Epithelial cell of esophagus (primary cell): ENCODE measurements at regions not wholly inside any gene's neighbourhood (a gene's known extent, or its start where the extent isn't known, plus 50 kb on each side); places are given as distances from the start of the nearest gene placed in this dataset.
"Not testable (repeated sequence)": the region's sequence is repeated elsewhere in the genome, so short reads cannot be mapped to it uniquely, and the experiment has no call there.

Experiments used
- DNase-seq: peaks from one replicate; pipeline ENCODE4 v3.0.0; 2010; ENCODE audit warnings: low read depth
- H3K4me3 ChIP-seq: 2 replicates; pipeline ENCODE4 v1.5.1; 2011; ENCODE audit warnings: mild to moderate bottlenecking, low read length, control low read depth
- TF ChIP-seq, protein P1 (sequence below): IDR thresholded peaks from 2 replicates; pipeline ENCODE4 v1.5.1; 2011; ENCODE audit warnings: low read depth, mild to moderate bottlenecking, low read length, control low read depth, inconsistent platforms; ENCODE audit not compliant: insufficient read depth; ENCODE audit errors: missing control alignments

DNA sequence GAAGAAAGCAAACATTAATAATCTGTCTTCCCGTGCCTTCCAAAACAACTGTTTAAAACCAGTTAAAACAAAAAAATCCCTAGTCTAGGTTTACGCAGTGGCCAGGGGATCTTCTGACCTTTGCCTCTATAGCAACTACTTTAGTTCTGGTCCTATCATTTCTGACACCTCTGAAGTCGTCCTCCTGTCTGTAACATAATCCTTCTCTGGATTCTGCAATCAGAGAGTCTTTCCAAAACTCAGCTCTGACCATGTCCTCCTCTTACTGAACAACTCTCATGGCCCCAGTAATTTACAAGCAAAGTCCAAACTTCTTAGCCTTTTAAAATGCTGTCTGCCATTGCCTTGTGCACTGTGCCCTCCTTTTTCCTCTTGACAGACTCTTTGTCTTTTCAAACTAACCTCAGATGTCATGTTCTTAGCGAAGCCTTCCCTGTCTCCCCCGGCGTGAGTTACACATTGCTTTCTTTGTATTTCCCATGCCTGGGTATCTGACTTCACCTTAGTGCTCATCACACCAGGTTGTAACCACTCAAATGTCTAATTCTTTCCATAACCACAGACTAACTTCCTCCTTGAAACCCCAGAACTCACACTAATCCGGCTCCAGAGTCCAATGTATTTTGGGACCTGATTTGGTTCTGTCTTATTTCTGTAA lies 105.2 kb upstream of the BNIP2 start:
- H3K4me3 ChIP-seq, result no peak overlapping the region
- DNase-seq, result no peak

DNA sequence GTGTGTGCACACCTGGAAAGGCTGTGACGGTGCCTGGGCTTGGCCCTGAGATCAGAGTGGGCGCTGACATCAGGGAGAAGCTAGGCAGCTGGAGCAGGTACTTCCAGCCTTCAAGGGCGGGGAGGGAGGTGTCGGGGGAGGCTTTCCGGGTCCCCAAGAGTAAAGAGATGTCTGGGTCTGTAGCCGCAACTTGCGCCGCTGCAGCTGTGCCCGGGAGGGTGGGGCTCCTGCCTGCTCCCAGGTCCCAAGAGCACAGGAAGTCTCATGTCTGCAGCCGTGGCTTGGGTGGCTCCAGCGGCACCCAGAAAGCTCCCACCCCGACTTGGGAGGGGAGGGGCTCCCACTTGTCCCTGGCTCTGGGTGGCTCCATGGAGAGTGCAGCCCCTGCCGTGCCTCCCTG lies 103.2 kb upstream of the BNIP2 start:
- TF ChIP-seq, protein P1, sequence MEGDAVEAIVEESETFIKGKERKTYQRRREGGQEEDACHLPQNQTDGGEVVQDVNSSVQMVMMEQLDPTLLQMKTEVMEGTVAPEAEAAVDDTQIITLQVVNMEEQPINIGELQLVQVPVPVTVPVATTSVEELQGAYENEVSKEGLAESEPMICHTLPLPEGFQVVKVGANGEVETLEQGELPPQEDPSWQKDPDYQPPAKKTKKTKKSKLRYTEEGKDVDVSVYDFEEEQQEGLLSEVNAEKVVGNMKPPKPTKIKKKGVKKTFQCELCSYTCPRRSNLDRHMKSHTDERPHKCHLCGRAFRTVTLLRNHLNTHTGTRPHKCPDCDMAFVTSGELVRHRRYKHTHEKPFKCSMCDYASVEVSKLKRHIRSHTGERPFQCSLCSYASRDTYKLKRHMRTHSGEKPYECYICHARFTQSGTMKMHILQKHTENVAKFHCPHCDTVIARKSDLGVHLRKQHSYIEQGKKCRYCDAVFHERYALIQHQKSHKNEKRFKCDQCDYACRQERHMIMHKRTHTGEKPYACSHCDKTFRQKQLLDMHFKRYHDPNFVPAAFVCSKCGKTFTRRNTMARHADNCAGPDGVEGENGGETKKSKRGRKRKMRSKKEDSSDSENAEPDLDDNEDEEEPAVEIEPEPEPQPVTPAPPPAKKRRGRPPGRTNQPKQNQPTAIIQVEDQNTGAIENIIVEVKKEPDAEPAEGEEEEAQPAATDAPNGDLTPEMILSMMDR, result no peak
- no peak overlapping the region for H3K4me3 ChIP-seq
- DNase-seq, result no peak

More for the DNA sequence above, 105.2 kb upstream of the BNIP2 start:
- TF ChIP-seq, protein P1, result no peak

DNA sequence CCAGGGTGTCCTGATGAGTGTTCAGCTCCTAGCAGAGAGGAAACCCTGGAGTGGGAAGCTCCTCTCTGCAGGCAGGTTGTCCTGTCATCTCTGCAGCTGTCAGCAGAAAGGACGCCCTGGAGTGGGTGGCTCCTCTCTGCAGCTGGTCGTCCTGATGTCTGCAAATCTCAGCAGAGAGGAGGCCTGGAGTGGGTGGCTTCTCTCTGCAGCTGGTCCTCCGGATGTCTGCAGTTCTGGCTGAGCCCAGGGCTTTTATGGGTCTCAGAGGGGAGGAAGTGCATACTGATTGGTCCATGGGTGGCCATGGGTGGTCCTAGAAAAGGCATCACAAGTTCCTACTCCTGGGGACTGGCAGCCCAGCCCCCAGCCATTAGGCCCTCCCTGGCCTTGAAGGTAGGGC lies 102.6 kb upstream of the BNIP2 start:
- TF ChIP-seq, protein P1, result no peak
- DNase-seq, result no peak
- no peak overlapping the region for H3K4me3 ChIP-seq

DNA sequence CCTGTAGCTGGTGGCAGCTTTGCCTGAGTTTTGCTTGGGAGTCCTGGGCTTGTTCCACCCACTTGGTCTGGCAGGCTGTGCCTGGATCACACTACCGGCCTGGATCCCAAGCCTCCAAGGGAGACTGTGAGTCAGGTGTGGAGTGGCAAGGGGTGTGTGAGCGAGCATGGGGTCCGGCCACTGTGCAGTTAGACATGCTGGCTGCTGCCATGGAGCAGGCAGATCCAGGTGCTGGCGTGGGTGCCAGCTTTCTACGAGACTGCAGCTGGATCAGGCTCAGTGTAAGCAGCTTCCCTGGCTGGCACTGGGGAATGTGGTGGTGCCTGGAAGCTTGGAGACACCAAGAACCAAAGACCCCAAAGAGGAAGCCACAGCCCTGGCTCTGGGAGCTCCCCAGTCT lies 102.0 kb upstream of the BNIP2 start:
- TF ChIP-seq, protein P1, result no peak
- H3K4me3 ChIP-seq, result no peak overlapping the region

DNA sequence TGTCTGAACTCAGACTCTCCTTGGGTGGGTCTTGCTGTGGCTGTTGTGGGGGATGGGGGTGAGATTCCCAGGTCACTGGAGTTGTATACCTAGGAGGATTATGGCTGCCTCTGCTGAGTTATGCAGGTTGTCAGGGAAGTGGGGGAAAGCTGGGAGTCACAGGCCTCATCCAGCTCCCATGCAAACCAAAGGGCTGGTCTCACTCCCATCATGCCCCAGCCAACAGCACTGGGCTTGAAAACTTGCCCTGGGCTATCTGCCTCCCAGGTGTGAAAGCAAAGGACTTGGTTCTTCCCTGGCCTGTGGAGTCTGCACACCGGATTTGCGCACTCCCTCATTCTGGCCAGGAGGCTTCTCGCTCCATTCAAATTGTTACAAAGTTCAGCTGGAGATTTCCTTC lies 97.3 kb upstream of the BNIP2 start:
- DNase-seq, result not testable (repeated sequence)

More for the DNA sequence above, 102.0 kb upstream of the BNIP2 start:
- DNase-seq, result no peak

DNA sequence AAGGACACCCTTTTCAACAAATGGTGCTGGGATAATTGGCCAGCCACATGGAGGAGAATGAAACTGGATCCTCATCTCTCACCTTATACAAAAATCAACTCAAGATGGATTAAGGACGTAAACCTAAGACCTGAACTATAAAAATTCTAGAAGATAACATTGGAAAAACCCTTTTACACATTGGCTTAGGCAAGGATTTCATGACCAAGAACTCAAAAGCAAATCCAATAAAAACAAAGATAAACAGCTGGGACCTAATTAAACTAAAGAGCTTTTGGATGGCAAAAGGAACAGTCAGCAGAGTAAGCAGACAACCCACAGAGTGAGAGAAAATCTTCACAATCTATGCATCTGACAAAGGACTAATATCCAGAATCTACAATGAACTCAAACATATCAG lies 96.9 kb upstream of the BNIP2 start:
- not testable (repeated sequence) for H3K4me3 ChIP-seq, DNase-seq

More for the DNA sequence above, 97.3 kb upstream of the BNIP2 start:
- H3K4me3 ChIP-seq, result not testable (repeated sequence)

DNA sequence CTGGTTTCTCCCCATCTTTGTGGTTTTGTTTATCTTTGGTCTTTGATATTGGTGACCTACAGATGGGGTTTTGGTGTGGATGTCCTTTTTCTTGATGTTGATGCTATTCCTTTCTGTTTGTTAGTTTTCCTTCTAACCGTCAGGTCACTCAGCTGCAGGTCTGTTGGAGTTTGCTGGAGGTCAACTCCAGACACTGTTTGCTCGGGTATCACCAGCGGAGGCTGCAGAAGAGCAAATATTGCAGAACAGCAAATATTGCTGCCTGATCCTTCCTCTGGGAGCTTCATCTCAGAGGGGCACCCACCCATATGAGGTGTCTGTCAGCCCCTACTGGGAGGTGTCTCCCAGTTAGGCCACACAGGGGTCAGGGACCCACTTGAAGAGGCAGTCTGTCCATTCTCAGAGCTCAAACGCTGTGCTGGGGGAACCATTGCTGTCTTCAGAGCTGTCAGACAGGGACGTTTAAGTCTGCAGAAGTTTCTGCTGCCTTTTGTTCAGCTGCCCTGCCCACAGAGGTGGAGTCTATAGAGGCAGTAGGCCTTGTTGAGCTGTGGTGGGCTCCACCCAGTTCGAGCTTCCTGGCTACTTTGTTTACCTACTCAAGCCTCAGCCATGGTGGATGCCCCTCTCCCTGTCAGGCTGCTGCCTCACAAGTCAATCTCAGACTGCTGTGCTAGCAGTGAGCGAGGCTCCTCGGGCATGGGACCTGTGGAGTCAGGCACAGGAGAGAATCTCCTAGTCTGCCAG lies 94.8 kb upstream of the BNIP2 start:
- not testable (repeated sequence) for DNase-seq

DNA sequence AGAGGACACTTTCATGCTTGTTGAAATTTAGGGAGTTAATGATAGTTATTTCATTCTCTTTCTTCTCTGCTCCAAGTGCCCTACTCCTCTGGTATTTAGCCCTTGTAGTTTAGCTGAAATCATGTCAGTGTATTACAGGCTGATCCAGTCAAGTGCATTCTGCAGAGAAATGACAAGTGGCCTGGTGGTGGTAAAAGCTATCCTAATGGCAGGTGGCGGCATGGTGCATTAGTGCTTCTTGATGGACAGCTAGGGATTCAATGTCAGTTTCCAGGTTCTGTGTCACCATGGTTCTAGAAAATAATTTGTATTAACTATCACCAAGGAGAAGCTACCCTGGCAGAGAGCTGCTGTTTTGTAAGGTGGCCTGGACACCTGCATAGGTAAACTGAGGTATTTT lies 90.0 kb upstream of the BNIP2 start:
- H3K4me3 ChIP-seq, result no peak overlapping the region
- TF ChIP-seq, protein P1, result no peak

More for the DNA sequence above, 94.8 kb upstream of the BNIP2 start:
- H3K4me3 ChIP-seq, result not testable (repeated sequence)

More for the DNA sequence above, 90.0 kb upstream of the BNIP2 start:
- no peak for DNase-seq
